Stimulated activated naive CD8-positive, alpha-beta T cell treated with anti-CD3 and anti-CD28 coated beads, Interleukin-15, Interleukin-2, amounts not matched to agents 100 U/mL and 50 U/mL, for 24 hours (primary cell): ENCODE measurements at regions not wholly inside any gene's neighbourhood (a gene's known extent, or its start where the extent isn't known, plus 50 kb on each side); places are given as distances from the start of the nearest gene placed in this dataset.
"Not testable (repeated sequence)": the region's sequence is repeated elsewhere in the genome, so short reads cannot be mapped to it uniquely, and the experiment has no call there.

Experiments used
- ATAC-seq: fragments of 150-1000 bp; cut with Tn5 transposase; one replicate; pipeline ENCODE4 v1.10.0; 2021
- DNase-seq: peaks from one replicate; pipeline ENCODE4 v3.0.0; 2021

GRCh38 chrX:44096666-44097065 is 123.5 kb upstream of the NDP start:
- ATAC-seq (no peak), DNase-seq (no peak)

- DNase-seq (no peak), ATAC-seq (no peak)
Observed at GRCh38 chrX:44094821-44095530, 121.8 kb upstream of the NDP start.

GRCh38 chrX:44093431-44093830 is 120.2 kb upstream of the NDP start:
- DNase-seq (no peak), ATAC-seq (no peak)

GRCh38 chrX:44092778-44093177 is 119.6 kb upstream of the NDP start:
- DNase-seq = no peak
- no peak for ATAC-seq

- ATAC-seq = no peak
- DNase-seq = no peak
Observed at GRCh38 chrX:44088510-44089144, 115.4 kb upstream of the NDP start.

GRCh38 chrX:44085209-44085608 is 112.0 kb upstream of the NDP start:
- DNase-seq = no peak
- ATAC-seq = no peak

GRCh38 chrX:44082829-44083228 is 109.6 kb upstream of the NDP start:
- ATAC-seq (no peak), DNase-seq (no peak)

GRCh38 chrX:44080083-44080482 is 106.9 kb upstream of the NDP start:
- DNase-seq (no peak), ATAC-seq (no peak)

- ATAC-seq (no peak), DNase-seq (no peak)
Observed at GRCh38 chrX:44072631-44073030, 99.4 kb upstream of the NDP start.

- DNase-seq (no peak), ATAC-seq (no peak)
Observed at GRCh38 chrX:44071847-44072551, 98.8 kb upstream of the NDP start.

GRCh38 chrX:44071070-44071645 is 98.0 kb upstream of the NDP start:
- no peak for DNase-seq
- ATAC-seq = no peak

- no peak for ATAC-seq
Observed at GRCh38 chrX:44068043-44068442, 94.9 kb upstream of the NDP start.

GRCh38 chrX:44063606-44064005 is 90.4 kb upstream of the NDP start:
- no peak for ATAC-seq
- no peak for DNase-seq

More at GRCh38 chrX:44068043-44068442, 94.9 kb upstream of the NDP start:
- no peak for DNase-seq

- no peak for ATAC-seq
- no peak for DNase-seq
Observed at GRCh38 chrX:44062840-44063239, 89.7 kb upstream of the NDP start.

- no peak for ATAC-seq
- DNase-seq = no peak
Observed at GRCh38 chrX:44061968-44062614, 88.9 kb upstream of the NDP start.

GRCh38 chrX:44060221-44060620 is 87.0 kb upstream of the NDP start:
- DNase-seq = no peak
- ATAC-seq = no peak

GRCh38 chrX:44058339-44058738 is 85.1 kb upstream of the NDP start:
- DNase-seq = no peak
- no peak for ATAC-seq

- no peak for ATAC-seq
- DNase-seq = no peak
Observed at GRCh38 chrX:44055638-44056037, 82.4 kb upstream of the NDP start.

- ATAC-seq = peak; percentile 68
Observed at GRCh38 chrX:44054863-44055601, 81.8 kb upstream of the NDP start.

GRCh38 chrX:44045106-44045505 is 71.9 kb upstream of the NDP start:
- not testable (repeated sequence) for ATAC-seq

More at GRCh38 chrX:44054863-44055601, 81.8 kb upstream of the NDP start:
- DNase-seq = no peak

GRCh38 chrX:44043496-44043895 is 70.3 kb upstream of the NDP start:
- no peak for DNase-seq
- ATAC-seq = no peak

More at GRCh38 chrX:44045106-44045505, 71.9 kb upstream of the NDP start:
- DNase-seq = not testable (repeated sequence)

GRCh38 chrX:44042751-44043150 is 69.6 kb upstream of the NDP start:
- DNase-seq = no peak
- no peak for ATAC-seq
